ENCODE measurements at regions not wholly inside any gene's neighbourhood (a gene's known extent, or its start where the extent isn't known, plus 50 kb on each side); places are given as distances from the start of the nearest gene placed in this dataset.

GRCh38 chr18:31258789-31259188 is 59.2 kb upstream of the DSG1 start:
- 3% methylated on average over 3 of the region's 3 CpGs for WGBS (ENCODE audit: insufficient coverage, low coverage, missing lambda C conversion rate)
- Histone ChIP-seq H3K27ac (ENCODE audit: extremely low read depth, low read depth, low read length) (no peak overlapping the region), H3K9me3 (replicated peaks; ENCODE audit: control insufficient read depth, insufficient read depth, low read depth, low read length) (no peaks in the 10 kb centered on the region), H3K4me3 (no peak overlapping the region), H3K36me3 (ENCODE audit: control insufficient read depth, insufficient read depth, low read length) (no peaks in the 10 kb centered on the region), H3K9ac (ENCODE audit: insufficient read depth in 1 of 2, low read depth in 2 of 2, low read length in 2 of 2) (no peak overlapping the region), H3K79me2 (ENCODE audit: control insufficient read depth, insufficient read depth, low read length) (no peaks in the 10 kb centered on the region), H3K4me2 (ENCODE audit: insufficient read depth, low read length) (no peak overlapping the region), H4K20me1 (replicated peaks; ENCODE audit: control insufficient read depth, insufficient read depth, low read length) (no peaks in the 10 kb centered on the region), H2AFZ (ENCODE audit: low read depth, low read length) (no peak overlapping the region), H3K27me3 (ENCODE audit: control insufficient read depth in 2 of 2, insufficient read depth in 2 of 2, low read length in 2 of 2) (no peaks in the 10 kb centered on the region), H3K9me1 (ENCODE audit: control insufficient read depth, insufficient read depth, low read length) (no peaks in the 10 kb centered on the region), H3K4me1 (replicated peaks in 1 of 2; ENCODE audit: control insufficient read depth in 2 of 2, insufficient read depth in 2 of 2, low read length in 2 of 2) (no peaks in the 10 kb centered on the region)
- POLR2A ChIA-PET, result interaction anchor here (0.9 kb wide), 1 partner anchor 10 kb away, joined by 3 read pairs; no protein-coding TSS in a partner anchor
- in situ Hi-C loops (cut with MboI), result no loop called here
- BruUV-seq (replicated peaks), result no TSS peak
- CTCF ChIA-PET (ENCODE audit: low intra/inter-chr PET ratio), result no interaction called here
- intact Hi-C loops (cut with micrococcal nuclease), result no loop called here
- DNase-seq (ENCODE audit: extremely low read depth in 1 of 4, low spot score in 3 of 4) (no peak), ATAC-seq (no peak), FAIRE-seq (no peak)
- TF ChIP-seq RUNX1 (IDR thresholded peaks at IDR 0.05; ENCODE audit: low read depth) (no peak), ZNF280B (CRISPR knock-in tag; IDR thresholded peaks at IDR 0.05) (no peak), MBD1 (CRISPR knock-in tag; IDR thresholded peaks at IDR 0.05) (no peak), SIN3A (IDR thresholded peaks at IDR 0.05; ENCODE audit: borderline replicate concordance in 2 of 2, control insufficient read depth in 1 of 2, low read depth in 2 of 2, low read length in 2 of 2) (no peak), CBFA2T2 (conservative IDR thresholded peaks at IDR 0.05) (no peak), ZNF766 (CRISPR knock-in tag; conservative IDR thresholded peaks at IDR 0.05) (no peak), TCF3 (CRISPR knock-in tag; IDR thresholded peaks at IDR 0.05) (no peak), HMG20A (CRISPR knock-in tag; conservative IDR thresholded peaks at IDR 0.05) (no peak), HDAC8 (tag; IDR thresholded peaks at IDR 0.05) (no peak), SNIP1 (IDR thresholded peaks at IDR 0.05; ENCODE audit: low read depth) (no peak)

All from K562 (cell line).